Endothelial cell of umbilical vein (primary cell): ENCODE measurements at regions not wholly inside any gene's neighbourhood (a gene's known extent, or its start where the extent isn't known, plus 50 kb on each side); places are given as distances from the start of the nearest gene placed in this dataset.
"Not testable (repeated sequence)": the region's sequence is repeated elsewhere in the genome, so short reads cannot be mapped to it uniquely, and the experiment has no call there.

Experiments used
- BruUV-seq: library from RNA; stranded (reverse); fragments of 400-500 nt; replicated peaks from 2 replicates; lab custom pipeline; 2021; lab: Mats Ljungman, UMichigan
- CTCF ChIA-PET: fragments of 300-600, 350-600 bp; sonication (Branson Sonifier 250); formaldehyde crosslinking; loops from one replicate; lab custom pipeline; 2021; ENCODE audit warnings: antibody characterized with exemption, inconsistent platforms; lab: Charles Lee
- POLR2A ChIA-PET: fragments of 300-600, 350-600 bp; sonication (Branson Sonifier 250); formaldehyde crosslinking; loops from one replicate; lab custom pipeline; 2021; ENCODE audit warnings: antibody characterized with exemption, inconsistent platforms; lab: Charles Lee
- DNase-seq: peaks from one replicate; pipeline ENCODE4 v3.0.0-alpha.2; 2011; ENCODE audit warnings: low read depth, low spot score
- FAIRE-seq: peaks from 2 replicates; lab custom pipeline; 2011; peaks lifted over from hg19 to GRCh38; lab: Jason Lieb, UNC
- H2AFZ ChIP-seq: 2 replicates; pipeline ENCODE4 v1.6.0; 2012; ENCODE audit warnings: low read depth, low read length, control low read depth, inconsistent platforms
- H3K27ac ChIP-seq: 2 replicates; pipeline ENCODE4 v1.5.1; 2011; ENCODE audit warnings: low read depth, mild to moderate bottlenecking, control low read depth, low read length, moderate library complexity; ENCODE audit not compliant: insufficient read depth
- H3K27me3 ChIP-seq, 2 experiments: 2 replicates each; pipeline versions ENCODE4 v1.6.0 to v1.6.1; 2011; ENCODE audit warnings: low read length in 2 of 2, mixed read lengths in 1 of 2; ENCODE audit not compliant: control insufficient read depth in 2 of 2, insufficient read depth in 2 of 2
- H3K36me3 ChIP-seq, 2 experiments: 2 replicates in 1 of 2; 3 replicates in 1 of 2; pipeline ENCODE4 v1.5.1; 2011; ENCODE audit warnings: low read length in 2 of 2, mild to moderate bottlenecking in 1 of 2, moderate library complexity in 1 of 2; ENCODE audit not compliant: control insufficient read depth in 2 of 2, insufficient read depth in 2 of 2; ENCODE audit errors: extremely low read depth in 1 of 2
- H3K4me1 ChIP-seq: 3 replicates; pipeline ENCODE4 v1.5.1; 2011; ENCODE audit warnings: mild to moderate bottlenecking, low read length; ENCODE audit not compliant: control insufficient read depth, insufficient read depth; ENCODE audit errors: extremely low read depth
- H3K4me2 ChIP-seq: 2 replicates; pipeline ENCODE4 v1.6.1; 2011; ENCODE audit warnings: low read length, control low read depth, mixed read lengths; ENCODE audit not compliant: insufficient read depth
- H3K4me3 ChIP-seq, 3 experiments: fragments of 200-600 bp in 1 of 3; sonication (generic), shearing (Covaris generic) in 1 of 3; replicated peaks in 1 of 3; 2 replicates each; pipeline ENCODE4 v1.5.1; 2011 to 2016; ENCODE audit warnings: control low read depth in 3 of 3, low read length in 3 of 3, mild to moderate bottlenecking in 2 of 3, inconsistent platforms in 1 of 3, low read depth in 1 of 3, moderate library complexity in 1 of 3; ENCODE audit not compliant: insufficient read depth in 1 of 3
- H3K79me2 ChIP-seq: 2 replicates; pipeline ENCODE4 v1.6.0; 2012; ENCODE audit warnings: low read length, inconsistent platforms; ENCODE audit not compliant: control insufficient read depth, insufficient read depth
- H3K9ac ChIP-seq: replicated peaks from 2 replicates; pipeline ENCODE3; 2011; ENCODE audit warnings: low read length, control low read depth; ENCODE audit not compliant: insufficient read depth; ENCODE audit errors: extremely low read depth
- H3K9me1 ChIP-seq: replicated peaks from 3 replicates; pipeline ENCODE4 v1.6.0; 2011; ENCODE audit warnings: mild to moderate bottlenecking, low read length; ENCODE audit not compliant: control insufficient read depth, insufficient read depth; ENCODE audit errors: extremely low read depth
- H3K9me3 ChIP-seq: replicated peaks from 2 replicates; pipeline ENCODE4 v1.5.1; 2012; ENCODE audit warnings: low read length, inconsistent platforms; ENCODE audit not compliant: control insufficient read depth, insufficient read depth
- H4K20me1 ChIP-seq: replicated peaks from 2 replicates; pipeline ENCODE3; 2011; ENCODE audit warnings: mild to moderate bottlenecking, low read length; ENCODE audit not compliant: control insufficient read depth, insufficient read depth; ENCODE audit errors: extremely low read depth
- CTCF ChIP-seq, 2 donors: IDR thresholded peaks; 1 replicate in 1 of 2; 2 replicates in 1 of 2; pipeline ENCODE4 v1.5.1; 2011; ENCODE audit warnings: low read length in 2 of 2, mild to moderate bottlenecking in 2 of 2, moderate library complexity in 2 of 2, control low read depth in 1 of 2, inconsistent platforms in 1 of 2, low read depth in 1 of 2; ENCODE audit not compliant: insufficient read depth in 1 of 2; ENCODE audit errors: extremely low read depth in 1 of 2
- EZH2 ChIP-seq: IDR thresholded peaks from 2 replicates; pipeline ENCODE4 v1.6.1; 2012; ENCODE audit warnings: borderline replicate concordance, low read depth, mild to moderate bottlenecking, moderate library complexity, low read length, inconsistent platforms; ENCODE audit not compliant: severe bottlenecking
- FOS ChIP-seq: IDR thresholded peaks from 2 replicates; pipeline ENCODE4 v1.6.1; 2011; ENCODE audit warnings: mild to moderate bottlenecking, low read length, moderate library complexity, borderline replicate concordance; ENCODE audit not compliant: insufficient read depth
- GATA2 ChIP-seq: IDR thresholded peaks from 2 replicates; pipeline ENCODE4 v1.7.0; 2011; ENCODE audit warnings: low read depth, mild to moderate bottlenecking, moderate library complexity, mixed read lengths, low read length; ENCODE audit not compliant: insufficient read length, insufficient read depth
- JUN ChIP-seq: IDR thresholded peaks from 2 replicates; pipeline ENCODE4 v1.6.1; 2011; ENCODE audit warnings: borderline replicate concordance, low read depth; ENCODE audit not compliant: insufficient read length, insufficient read depth
- MAX ChIP-seq: IDR thresholded peaks from 2 replicates; pipeline ENCODE4 v1.6.1; 2011; ENCODE audit not compliant: insufficient read depth, insufficient read length
- MYC ChIP-seq: IDR thresholded peaks from one replicate; pipeline ENCODE4 v1.6.1; 2011; ENCODE audit warnings: mild to moderate bottlenecking, low read depth, low read length
- POLR2A ChIP-seq: IDR thresholded peaks from 2 replicates; pipeline ENCODE4 v1.6.1; 2012; ENCODE audit warnings: low read depth, mild to moderate bottlenecking, control low read depth, low read length
- POLR2AphosphoS5 ChIP-seq: IDR thresholded peaks from 2 replicates; pipeline ENCODE4 v1.6.1; 2012; ENCODE audit warnings: low read depth, mild to moderate bottlenecking, control low read depth, low read length, moderate library complexity; ENCODE audit not compliant: insufficient read depth
- dilution Hi-C: fragments of 300-500 bp; cut with MboI; formaldehyde crosslinking; loops from one replicate; pipeline ENCODE4 v1.15.0; 2019; ENCODE audit warnings: low sequenced_read_pairs; ENCODE audit not compliant: extremely low pct_ligation_motif_present
- intact Hi-C: fragments of 100-400 bp; cut with micrococcal nuclease; formaldehyde crosslinking; loops from one replicate; pipeline ENCODE4 v1.10.0; 2022

GRCh38 chr5:71822065-71822464, 103.0 kb downstream of the CARTPT start:
- H2AFZ ChIP-seq, H3K27ac ChIP-seq, H3K4me1 ChIP-seq, intact Hi-C loops, BruUV-seq, FAIRE-seq, H3K9ac ChIP-seq, H3K79me2 ChIP-seq, H4K20me1 ChIP-seq, H3K9me3 ChIP-seq, H3K4me2 ChIP-seq, H3K9me1 ChIP-seq, DNase-seq, POLR2A ChIA-PET, dilution Hi-C loops, H3K4me3 ChIP-seq, CTCF ChIA-PET, H3K36me3 ChIP-seq: not testable (repeated sequence)
- H3K27me3 ChIP-seq: peaks cover 0 to 10% of the 10 kb centered on the region in 2 experiments

- H2AFZ ChIP-seq: no peak overlapping the region
- H3K4me3 ChIP-seq: no peak overlapping the region
- H3K36me3 ChIP-seq: no peaks in the 10 kb centered on the region
- H3K9ac ChIP-seq: no peak overlapping the region
- TF ChIP-seq JUN (no peak), MAX (no peak), FOS (no peak), POLR2AphosphoS5 (no peak), MYC (no peak), GATA2 (no peak), CTCF (IDR thresholded peaks at IDR 0.05; ENCODE audit: extremely low read depth in 1 of 2, insufficient read depth in 1 of 2, low read depth in 1 of 2, low read length in 2 of 2) (no peak), POLR2A (no peak), EZH2 (no peak)
- intact Hi-C loops (no loop called here), dilution Hi-C loops (no loop called here)
- H4K20me1 ChIP-seq: no peaks in the 10 kb centered on the region
- H3K4me2 ChIP-seq: no peak overlapping the region
- H3K27ac ChIP-seq: no peak overlapping the region
- FAIRE-seq (no peak), DNase-seq (no peak)
- H3K4me1 ChIP-seq: no peaks in the 10 kb centered on the region
- H3K9me1 ChIP-seq: no peaks in the 10 kb centered on the region
- H3K27me3 ChIP-seq: peaks cover 0 to 6% of the 10 kb centered on the region in 2 experiments
- BruUV-seq: no TSS peak
- no peaks in the 10 kb centered on the region for H3K9me3 ChIP-seq
- ChIA-PET CTCF (no interaction called here), POLR2A (no interaction called here)
- H3K79me2 ChIP-seq: no peaks in the 10 kb centered on the region
Observed at GRCh38 chr5:71825992-71826391, 106.9 kb downstream of the CARTPT start.
